ENCODE measurements at regions not wholly inside any gene's neighbourhood (a gene's known extent, or its start where the extent isn't known, plus 50 kb on each side); places are given as distances from the start of the nearest gene placed in this dataset.

GRCh38 chr13:58907347-58907746 is 1256.4 kb downstream of the DIAPH3 start:
- CTCF ChIA-PET, result no interaction called here
- Mint-ChIP-seq H3K27me3 (ENCODE audit: low read depth) (no peaks in the 10 kb centered on the region), H3K36me3 (no peaks in the 10 kb centered on the region), H3K27ac (no peak overlapping the region), H3K4me3 (no peak overlapping the region), H3K4me1 (no peaks in the 10 kb centered on the region), H3K9me3 (no peaks in the 10 kb centered on the region)
- no peak for DNase-seq (ENCODE audit: low spot score)
- POLR2A ChIA-PET, result no interaction called here
- TF ChIP-seq RORB (CRISPR knock-in tag; IDR thresholded peaks at IDR 0.05) (no peak), SMAD3 (CRISPR knock-in tag; IDR thresholded peaks at IDR 0.05; ENCODE audit: borderline replicate concordance) (no peak), STAT6 (CRISPR knock-in tag; conservative IDR thresholded peaks at IDR 0.05; ENCODE audit: low read depth) (no peak), E2F5 (CRISPR knock-in tag; IDR thresholded peaks at IDR 0.05) (no peak), NFATC4 (CRISPR knock-in tag; IDR thresholded peaks at IDR 0.05) (no peak), NR1H2 (CRISPR knock-in tag; IDR thresholded peaks at IDR 0.05) (no peak), ZNF263 (CRISPR knock-in tag; IDR thresholded peaks at IDR 0.05; ENCODE audit: low read depth) (no peak)
- no peak for ATAC-seq

GRCh38 chr13:58908019-58908679 is 1255.6 kb downstream of the DIAPH3 start:
- CTCF ChIA-PET, result no interaction called here

More at GRCh38 chr13:58908019-58908679, 1255.6 kb downstream of the DIAPH3 start:
- POLR2A ChIA-PET, result no interaction called here
- Mint-ChIP-seq H3K27me3 (ENCODE audit: low read depth) (no peaks in the 10 kb centered on the region), H3K4me1 (no peaks in the 10 kb centered on the region), H3K36me3 (no peaks in the 10 kb centered on the region), H3K4me3 (no peak overlapping the region), H3K27ac (no peak overlapping the region), H3K9me3 (no peaks in the 10 kb centered on the region)
- TF ChIP-seq ZNF425 (CRISPR knock-in tag; conservative IDR thresholded peaks at IDR 0.05) (no peak), ZMAT4 (CRISPR knock-in tag; IDR thresholded peaks at IDR 0.05) (no peak), PRDM15 (CRISPR knock-in tag; IDR thresholded peaks at IDR 0.05) (no peak), MLX (CRISPR knock-in tag; IDR thresholded peaks at IDR 0.05) (no peak), ZNF396 (CRISPR knock-in tag; IDR thresholded peaks at IDR 0.05; ENCODE audit: borderline replicate concordance) (no peak)
- ATAC-seq (no peak), DNase-seq (ENCODE audit: low spot score) (no peak)

All from WTC11 (cell line).